HepG2 (cell line): ENCODE measurements at regions not wholly inside any gene's neighbourhood (a gene's known extent, or its start where the extent isn't known, plus 50 kb on each side); places are given as distances from the start of the nearest gene placed in this dataset.

Source experiments
- ATAC-seq: fragments of 200-7000 bp; cut with Tn5 transposase; 3 replicates; pipeline ENCODE4 v1.9.1; 2020; ENCODE audit warnings: mild to moderate bottlenecking, moderate library complexity
- BruUV-seq: library from RNA; stranded (reverse); fragments of 400-500 nt; replicated peaks from 2 replicates; lab custom pipeline; 2021; lab: Mats Ljungman, UMichigan
- CTCF ChIA-PET: fragments of 300-600 bp; formaldehyde crosslinking; extraction: SDS; loops from one replicate; lab custom pipeline; 2021; ENCODE audit warnings: low total read pairs, inconsistent platforms, low intra/inter-chr PET ratio; lab: Yijun Ruan, JAX
- POLR2A ChIA-PET: fragments of 350-600 bp; sonication (Branson Sonifier 250); formaldehyde crosslinking; loops from one replicate; lab custom pipeline; 2020; ENCODE audit warnings: antibody characterized with exemption, inconsistent platforms; lab: Yijun Ruan, JAX
- DNase-seq: peaks from one replicate; pipeline ENCODE4 v3.0.0-alpha.2; 2015; ENCODE audit warnings: low spot score
- FAIRE-seq: peaks from 3 replicates; lab custom pipeline; 2011; peaks lifted over from hg19 to GRCh38; lab: Jason Lieb, UNC
- H2AFZ ChIP-seq: one replicate; pipeline ENCODE4 v1.6.1; 2011; ENCODE audit warnings: low read length, inconsistent platforms
- H3K27ac ChIP-seq: fragments of 300-600 bp; 3 replicates; pipeline ENCODE4 v1.8.0; 2011; ENCODE audit warnings: mixed run types, mild to moderate bottlenecking, mixed read lengths, low read length, inconsistent platforms; ENCODE audit not compliant: insufficient read depth; ENCODE audit errors: extremely low read length
- H3K27me3 ChIP-seq, 2 experiments: fragments of 200-600 bp in 1 of 2; 2 replicates in 1 of 2; 3 replicates in 1 of 2; pipeline versions ENCODE4 v1.6.0 to v1.8.0; 2011; ENCODE audit warnings: low read length in 2 of 2, mild to moderate bottlenecking in 2 of 2, moderate library complexity in 2 of 2, inconsistent platforms in 1 of 2; ENCODE audit not compliant: insufficient read depth in 2 of 2, control insufficient read depth in 1 of 2
- H3K36me3 ChIP-seq, 2 experiments: fragments of 200-600 bp in 1 of 2; replicated peaks in 1 of 2; 2 replicates in 1 of 2; 3 replicates in 1 of 2; pipeline versions ENCODE4 v1.5.1 to v1.8.0; 2011; ENCODE audit warnings: low read length in 2 of 2, inconsistent platforms in 1 of 2; ENCODE audit not compliant: insufficient read depth in 2 of 2, control insufficient read depth in 1 of 2
- H3K4me1 ChIP-seq: 2 replicates; pipeline ENCODE4 v1.5.1; 2012; ENCODE audit warnings: low read length, inconsistent platforms; ENCODE audit not compliant: insufficient read depth
- H3K4me2 ChIP-seq: 2 replicates; pipeline ENCODE4 v1.6.0; 2011; ENCODE audit warnings: low read depth, low read length, inconsistent platforms
- H3K4me3 ChIP-seq, 3 experiments: fragments of 200-600 bp in 1 of 3; sonication (generic), shearing (Covaris generic) in 1 of 3; replicated peaks in 1 of 3; 2 replicates each; pipeline ENCODE4 v1.5.1; 2011 to 2016; ENCODE audit warnings: low read length in 3 of 3, inconsistent platforms in 2 of 3, low read depth in 2 of 3, mild to moderate bottlenecking in 2 of 3, control low read depth in 1 of 3, mixed read lengths in 1 of 3; ENCODE audit not compliant: insufficient read depth in 1 of 3
- H3K79me2 ChIP-seq: one replicate; pipeline ENCODE4 v1.6.1; 2011; ENCODE audit warnings: low read length, inconsistent platforms; ENCODE audit not compliant: insufficient read depth
- H3K9ac ChIP-seq: 2 replicates; pipeline ENCODE4 v1.6.0; 2011; ENCODE audit warnings: mild to moderate bottlenecking, low read depth, low read length, inconsistent platforms; ENCODE audit not compliant: insufficient read depth
- H3K9me3 ChIP-seq: 2 replicates; pipeline ENCODE4 v1.5.1; 2012; ENCODE audit warnings: mild to moderate bottlenecking, low read length
- H4K20me1 ChIP-seq: 2 replicates; pipeline ENCODE4 v1.6.0; 2011; ENCODE audit warnings: inconsistent platforms, mild to moderate bottlenecking, low read length, moderate library complexity; ENCODE audit not compliant: insufficient read depth
- FOSL1 ChIP-seq: sonication (generic); formaldehyde crosslinking; IDR thresholded peaks from 2 replicates; pipeline ENCODE4 v1.9.0; 2021; ENCODE audit warnings: missing genetic modification reagents, borderline replicate concordance
- GPN1 ChIP-seq: sonication (generic); formaldehyde crosslinking; IDR thresholded peaks from 2 replicates; pipeline ENCODE4 v1.5.1; 2020; ENCODE audit warnings: missing genetic modification reagents, borderline replicate concordance
- RARG ChIP-seq: sonication (generic); formaldehyde crosslinking; IDR thresholded peaks from 2 replicates; pipeline ENCODE4 v1.4.0; 2020; ENCODE audit warnings: low read depth, mild to moderate bottlenecking, missing genetic modification reagents
- REL ChIP-seq: sonication (generic); formaldehyde crosslinking; conservative IDR thresholded peaks from 2 replicates; pipeline ENCODE4 v1.8.0; 2022; ENCODE audit warnings: mild to moderate bottlenecking, missing genetic modification reagents, moderate library complexity
- SMAD3 ChIP-seq: sonication (generic); formaldehyde crosslinking; IDR thresholded peaks from 2 replicates; pipeline ENCODE4 v1.4.0; 2020; ENCODE audit warnings: missing genetic modification reagents
- SNAI1 ChIP-seq: sonication (generic); formaldehyde crosslinking; IDR thresholded peaks from 2 replicates; pipeline ENCODE4 v1.5.0; 2020; ENCODE audit warnings: mild to moderate bottlenecking, missing genetic modification reagents, borderline replicate concordance
- SNRNP70 ChIP-seq: fragments of 200-400 bp; formaldehyde crosslinking; IDR thresholded peaks from 2 replicates; pipeline ENCODE4 v1.6.1; 2017; ENCODE audit warnings: mild to moderate bottlenecking, low read depth, low read length, moderate library complexity
- SP140L ChIP-seq: sonication (generic); formaldehyde crosslinking; IDR thresholded peaks from 2 replicates; pipeline ENCODE4 v1.4.0; 2020; ENCODE audit warnings: missing genetic modification reagents, borderline replicate concordance
- ZBTB1 ChIP-seq: sonication (generic); formaldehyde crosslinking; IDR thresholded peaks from 2 replicates; pipeline ENCODE4 v1.4.0; 2020; ENCODE audit warnings: missing genetic modification reagents, borderline replicate concordance
- ZNF281 ChIP-seq: sonication (generic); formaldehyde crosslinking; IDR thresholded peaks from 2 replicates; pipeline ENCODE4 v1.4.0; 2020; ENCODE audit warnings: missing genetic modification reagents, borderline replicate concordance
- ZNF44 ChIP-seq: sonication (generic); formaldehyde crosslinking; IDR thresholded peaks from 2 replicates; pipeline ENCODE4 v1.5.1; 2020; ENCODE audit warnings: mild to moderate bottlenecking, missing genetic modification reagents
- ZNF781 ChIP-seq: sonication (generic); formaldehyde crosslinking; IDR thresholded peaks from 2 replicates; pipeline ENCODE4 v1.5.1; 2020; ENCODE audit warnings: borderline replicate concordance, mild to moderate bottlenecking, missing genetic modification reagents; ENCODE audit errors: not compliant biosample characterization
- WGBS: methylation state at CpG from one replicate; pipeline ENCODE4 v1.1.6; 2017; ENCODE audit warnings: low lambda C conversion rate; 5-methylcytosine and 5-hydroxymethylcytosine counted together
- in situ Hi-C: cut with HindIII; loops from 2 replicates; pipeline ENCODE4 v1.10.0; 2017; ENCODE audit warnings: low pct_unique_long_range_greater_than_20kb; ENCODE audit not compliant: extremely low pct_ligation_motif_present
- intact Hi-C: fragments of 100-400 bp; cut with micrococcal nuclease; formaldehyde crosslinking; loops from one replicate; pipeline ENCODE4 v1.10.0; 2022; ENCODE audit not compliant: unreplicated experiment

GRCh38 chr10:3475367-3475766 lies 302.8 kb upstream of the PITRM1 start:
- FAIRE-seq (no peak), ATAC-seq (no peak), DNase-seq (no peak)
- in situ Hi-C loops (no loop called here), intact Hi-C loops (no loop called here)
- Histone ChIP-seq H3K9ac (no peak overlapping the region), H3K27ac (no peak overlapping the region), H3K27me3 (peaks cover 3 to 40% of the 10 kb centered on the region in 2 experiments; a peak in 3 of 5 replicates), H3K36me3 (no peaks in the 10 kb centered on the region), H3K4me2 (no peak overlapping the region), H2AFZ (no peak overlapping the region), H3K79me2 (no peaks in the 10 kb centered on the region), H3K4me3 (no peak overlapping the region), H3K4me1 (no peaks in the 10 kb centered on the region), H3K9me3 (no peaks in the 10 kb centered on the region), H4K20me1 (no peaks in the 10 kb centered on the region)
- WGBS: 21% methylated on average over 6 of the region's 6 CpGs
- CTCF ChIA-PET: no interaction called here
- TF ChIP-seq REL (CRISPR knock-in tag) (no peak), ZNF281 (no peak), ZBTB1 (no peak), FOSL1 (CRISPR knock-in tag) (no peak), SNAI1 (CRISPR knock-in tag) (no peak), GPN1 (CRISPR knock-in tag) (no peak), SP140L (CRISPR knock-in tag) (no peak), ZNF44 (CRISPR knock-in tag) (no peak), SMAD3 (CRISPR knock-in tag) (no peak), SNRNP70 (no peak), ZNF781 (CRISPR knock-in tag) (no peak), RARG (CRISPR knock-in tag) (no peak)
- BruUV-seq: no TSS peak
- POLR2A ChIA-PET: no interaction called here
